OCI-LY7 (cell line): ENCODE measurements at regions not wholly inside any gene's neighbourhood (a gene's known extent, or its start where the extent isn't known, plus 50 kb on each side); places are given as distances from the start of the nearest gene placed in this dataset.

Experiments used
- BruUV-seq: library from RNA; stranded (reverse); fragments of 400-500 nt; replicated peaks from 2 replicates; lab custom pipeline; 2021; lab: Mats Ljungman, UMichigan
- CTCF ChIA-PET: fragments of 300-600 bp; sonication (Branson Sonifier 250); formaldehyde crosslinking; loops from one replicate; lab custom pipeline; 2022; ENCODE audit warnings: antibody characterized with exemption; ENCODE audit not compliant: unreplicated experiment; lab: Charles Lee
- POLR2A ChIA-PET: fragments of 300-600 bp; sonication (Branson Sonifier 250); formaldehyde crosslinking; loops from one replicate; lab custom pipeline; 2022; ENCODE audit warnings: antibody characterized with exemption; lab: Charles Lee
- DNase-seq: peaks from one replicate; pipeline ENCODE4 v3.0.0-alpha.2; 2015; ENCODE audit warnings: low spot score
- H2AFZ ChIP-seq: fragments of 200-600 bp; sonication (generic), shearing (Covaris generic); 2 replicates; pipeline ENCODE4 v1.6.1; 2014; ENCODE audit warnings: mild to moderate bottlenecking, antibody characterized with exemption, low read length, moderate library complexity
- H3K27ac ChIP-seq: fragments of 200-600 bp; sonication (generic); 2 replicates; pipeline ENCODE4 v1.5.1; 2014; ENCODE audit warnings: mixed run types, low read depth, mild to moderate bottlenecking, moderate library complexity, low read length, inconsistent platforms; ENCODE audit not compliant: poor library complexity, severe bottlenecking
- H3K36me3 ChIP-seq: fragments of 200-600 bp; sonication (generic); 2 replicates; pipeline ENCODE4 v1.6.1; 2014; ENCODE audit warnings: mild to moderate bottlenecking, antibody characterized with exemption, low read length, moderate library complexity, mixed read lengths; ENCODE audit not compliant: insufficient read depth
- H3K4me1 ChIP-seq: fragments of 200-600 bp; sonication (generic); 2 replicates; pipeline ENCODE4 v1.5.1; 2014; ENCODE audit warnings: mild to moderate bottlenecking, low read length; ENCODE audit not compliant: insufficient read depth, poor library complexity, severe bottlenecking
- H3K4me2 ChIP-seq: fragments of 200-600 bp; sonication (generic); 2 replicates; pipeline ENCODE4 v1.6.1; 2014; ENCODE audit warnings: mild to moderate bottlenecking, low read length
- H3K4me3 ChIP-seq: fragments of 200-600 bp; sonication (generic); 2 replicates; pipeline ENCODE4 v1.5.1; 2014; ENCODE audit warnings: mild to moderate bottlenecking, low read depth, low read length; ENCODE audit not compliant: poor library complexity, severe bottlenecking
- H3K79me2 ChIP-seq: fragments of 200-600 bp; sonication (generic); 2 replicates; pipeline ENCODE4 v1.6.1; 2016; ENCODE audit warnings: low read depth, mild to moderate bottlenecking, low read length, moderate library complexity, mixed read lengths; ENCODE audit not compliant: insufficient read depth
- H3K9me2 ChIP-seq: fragments of 200-600 bp; sonication (generic); 2 replicates; pipeline ENCODE4 v1.6.1; 2016; ENCODE audit warnings: mild to moderate bottlenecking, low read length, mixed read lengths; ENCODE audit not compliant: insufficient read depth
- H3K9me3 ChIP-seq: fragments of 200-600 bp; sonication (generic); 2 replicates; pipeline ENCODE4 v1.6.1; 2014; ENCODE audit warnings: mild to moderate bottlenecking, mixed run types, low read length, mixed read lengths
- H4K20me1 ChIP-seq: fragments of 200-600 bp; sonication (generic); 2 replicates; pipeline ENCODE4 v1.6.1; 2014; ENCODE audit warnings: mild to moderate bottlenecking, antibody characterized with exemption, low read length, moderate library complexity, mixed read lengths; ENCODE audit not compliant: insufficient read depth
- EZH2phosphoT487 ChIP-seq: fragments of 200-600 bp; sonication (generic); IDR thresholded peaks from 2 replicates; pipeline ENCODE4 v1.6.1; 2018; ENCODE audit warnings: low read depth, borderline replicate concordance, mild to moderate bottlenecking, mixed run types, antibody characterized with exemption, low read length, moderate library complexity, mixed read lengths
- intact Hi-C: fragments of 100-400 bp; cut with micrococcal nuclease; formaldehyde crosslinking; loops from one replicate; pipeline ENCODE4 v1.10.0; 2022; ENCODE audit not compliant: unreplicated experiment
- TF ChIP-seq, protein P1 (sequence below): fragments of 200-600 bp; sonication (generic); conservative IDR thresholded peaks from 2 replicates; pipeline ENCODE4 v1.5.1; 2014; ENCODE audit warnings: mild to moderate bottlenecking, antibody characterized with exemption, low read length, moderate library complexity, mixed read lengths

DNA sequence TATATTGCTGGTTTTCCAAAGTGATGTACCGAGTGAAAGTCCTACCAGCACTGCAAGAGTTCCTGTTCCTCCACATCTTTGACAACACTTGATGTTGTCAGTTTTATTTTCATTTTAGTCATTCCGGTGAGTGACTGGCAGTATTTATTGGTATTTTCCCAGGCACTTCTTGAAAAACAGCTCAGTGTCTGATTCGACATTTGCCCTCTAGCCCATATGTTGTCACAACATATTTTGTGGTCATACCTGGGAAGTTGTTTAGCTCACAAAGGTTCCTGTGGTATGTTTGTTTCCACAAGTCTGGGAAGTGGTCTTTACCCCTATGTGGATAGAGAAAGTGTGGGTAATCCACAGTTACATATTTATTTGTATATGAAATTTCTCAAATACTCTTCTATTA lies 463.6 kb downstream of the HAPSTR1 start:
- no peaks in the 10 kb centered on the region for H3K4me1 ChIP-seq
- no peak overlapping the region for H3K4me2 ChIP-seq
- no peaks in the 10 kb centered on the region for H3K36me3 ChIP-seq
- intact Hi-C loops = no loop called here
- no peak overlapping the region for H2AFZ ChIP-seq
- no peaks in the 10 kb centered on the region for H4K20me1 ChIP-seq
- no peaks in the 10 kb centered on the region for H3K79me2 ChIP-seq
- TF ChIP-seq EZH2phosphoT487 = no peak
- TF ChIP-seq, protein P1, sequence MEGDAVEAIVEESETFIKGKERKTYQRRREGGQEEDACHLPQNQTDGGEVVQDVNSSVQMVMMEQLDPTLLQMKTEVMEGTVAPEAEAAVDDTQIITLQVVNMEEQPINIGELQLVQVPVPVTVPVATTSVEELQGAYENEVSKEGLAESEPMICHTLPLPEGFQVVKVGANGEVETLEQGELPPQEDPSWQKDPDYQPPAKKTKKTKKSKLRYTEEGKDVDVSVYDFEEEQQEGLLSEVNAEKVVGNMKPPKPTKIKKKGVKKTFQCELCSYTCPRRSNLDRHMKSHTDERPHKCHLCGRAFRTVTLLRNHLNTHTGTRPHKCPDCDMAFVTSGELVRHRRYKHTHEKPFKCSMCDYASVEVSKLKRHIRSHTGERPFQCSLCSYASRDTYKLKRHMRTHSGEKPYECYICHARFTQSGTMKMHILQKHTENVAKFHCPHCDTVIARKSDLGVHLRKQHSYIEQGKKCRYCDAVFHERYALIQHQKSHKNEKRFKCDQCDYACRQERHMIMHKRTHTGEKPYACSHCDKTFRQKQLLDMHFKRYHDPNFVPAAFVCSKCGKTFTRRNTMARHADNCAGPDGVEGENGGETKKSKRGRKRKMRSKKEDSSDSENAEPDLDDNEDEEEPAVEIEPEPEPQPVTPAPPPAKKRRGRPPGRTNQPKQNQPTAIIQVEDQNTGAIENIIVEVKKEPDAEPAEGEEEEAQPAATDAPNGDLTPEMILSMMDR = no peak
- no TSS peak for BruUV-seq
- H3K9me3 ChIP-seq = no peaks in the 10 kb centered on the region
- no peak overlapping the region for H3K27ac ChIP-seq
- H3K9me2 ChIP-seq = no peaks in the 10 kb centered on the region
- no peak for DNase-seq
- H3K4me3 ChIP-seq = no peak overlapping the region
- POLR2A ChIA-PET = no interaction called here
- CTCF ChIA-PET = no interaction called here

DNA sequence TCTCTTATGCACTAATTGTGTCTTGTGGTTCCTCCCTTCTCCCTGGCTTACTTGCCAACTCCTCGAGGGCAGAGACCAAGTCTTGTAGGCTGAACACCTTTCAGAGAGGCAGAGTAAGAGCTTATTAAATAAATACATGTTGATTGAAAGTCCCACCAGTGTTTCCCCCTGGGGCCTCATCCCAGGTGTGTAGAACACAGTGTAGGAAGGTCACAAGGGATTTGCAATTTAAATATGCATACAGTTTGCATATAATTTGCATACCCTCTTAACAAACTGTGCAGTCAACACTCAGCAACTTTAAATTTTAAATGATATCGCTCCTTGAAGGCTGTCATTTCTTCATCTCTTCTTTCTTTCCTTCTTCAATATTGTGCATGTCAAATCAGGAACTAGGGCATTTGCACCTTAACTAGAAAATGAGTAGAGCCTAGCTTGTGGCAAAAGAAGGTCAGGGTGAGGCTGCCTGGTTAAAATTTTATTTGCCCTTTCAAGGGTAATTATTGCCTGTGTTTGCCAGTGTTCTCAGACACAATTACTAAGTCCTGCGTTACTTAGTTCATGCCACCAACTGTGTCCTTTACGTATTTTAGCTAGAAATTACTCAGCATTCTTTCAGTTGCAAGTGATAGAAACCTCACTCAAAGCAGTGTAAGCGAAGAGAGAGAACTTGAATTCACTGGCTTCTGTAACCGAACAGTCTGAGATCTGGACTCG lies 465.7 kb downstream of the HAPSTR1 start:
- TF ChIP-seq EZH2phosphoT487 = no peak
- TF ChIP-seq, protein P1 = no peak
- Histone ChIP-seq H3K27ac (no peak overlapping the region), H2AFZ (no peak overlapping the region), H3K79me2 (no peaks in the 10 kb centered on the region), H3K9me3 (no peaks in the 10 kb centered on the region), H3K4me3 (no peak overlapping the region), H3K9me2 (no peaks in the 10 kb centered on the region), H3K4me2 (no peak overlapping the region), H3K36me3 (no peaks in the 10 kb centered on the region), H3K4me1 (no peaks in the 10 kb centered on the region), H4K20me1 (no peaks in the 10 kb centered on the region)
- POLR2A ChIA-PET = no interaction called here
- BruUV-seq = no TSS peak
- DNase-seq = no peak
- intact Hi-C loops = no loop called here
- CTCF ChIA-PET = no interaction called here

- no peak for DNase-seq
- Histone ChIP-seq H3K4me3 (no peak overlapping the region), H3K9me2 (no peaks in the 10 kb centered on the region), H3K9me3 (no peaks in the 10 kb centered on the region), H3K4me1 (no peaks in the 10 kb centered on the region), H3K4me2 (no peak overlapping the region), H4K20me1 (no peaks in the 10 kb centered on the region), H2AFZ (no peak overlapping the region), H3K36me3 (no peaks in the 10 kb centered on the region), H3K27ac (no peak overlapping the region), H3K79me2 (no peaks in the 10 kb centered on the region)
- intact Hi-C loops = no loop called here
- ChIA-PET POLR2A (no interaction called here), CTCF (no interaction called here)
- no TSS peak for BruUV-seq
- no peak for TF ChIP-seq EZH2phosphoT487
- TF ChIP-seq, protein P1 = no peak
Measured at GRCh38 chr16:9557713-9558112, 466.3 kb downstream of the HAPSTR1 start.
